ENCODE measurements at regions not wholly inside any gene's neighbourhood (a gene's known extent, or its start where the extent isn't known, plus 50 kb on each side); places are given as distances from the start of the nearest gene placed in this dataset.

DNA sequence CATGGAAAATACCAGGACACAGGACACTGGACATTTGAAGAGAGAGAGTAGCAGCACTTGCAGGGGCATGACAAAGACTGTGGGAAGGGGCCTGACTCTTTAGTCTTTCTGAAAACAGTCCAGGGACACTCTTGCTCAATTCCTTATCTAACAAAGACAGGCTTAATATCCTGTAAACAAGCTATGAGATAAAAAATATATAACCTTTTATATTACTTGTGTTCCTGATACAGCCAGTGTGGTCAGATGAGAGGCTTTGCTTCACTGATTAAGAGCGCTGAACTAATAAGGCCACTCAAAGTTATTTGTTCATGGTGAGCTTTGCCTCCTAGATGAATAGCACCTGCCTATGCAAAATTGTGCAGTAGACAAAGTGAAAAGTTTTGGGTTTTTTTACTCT lies 518.7 kb downstream of the LRRC70 start:
- TF ChIP-seq, protein P1, sequence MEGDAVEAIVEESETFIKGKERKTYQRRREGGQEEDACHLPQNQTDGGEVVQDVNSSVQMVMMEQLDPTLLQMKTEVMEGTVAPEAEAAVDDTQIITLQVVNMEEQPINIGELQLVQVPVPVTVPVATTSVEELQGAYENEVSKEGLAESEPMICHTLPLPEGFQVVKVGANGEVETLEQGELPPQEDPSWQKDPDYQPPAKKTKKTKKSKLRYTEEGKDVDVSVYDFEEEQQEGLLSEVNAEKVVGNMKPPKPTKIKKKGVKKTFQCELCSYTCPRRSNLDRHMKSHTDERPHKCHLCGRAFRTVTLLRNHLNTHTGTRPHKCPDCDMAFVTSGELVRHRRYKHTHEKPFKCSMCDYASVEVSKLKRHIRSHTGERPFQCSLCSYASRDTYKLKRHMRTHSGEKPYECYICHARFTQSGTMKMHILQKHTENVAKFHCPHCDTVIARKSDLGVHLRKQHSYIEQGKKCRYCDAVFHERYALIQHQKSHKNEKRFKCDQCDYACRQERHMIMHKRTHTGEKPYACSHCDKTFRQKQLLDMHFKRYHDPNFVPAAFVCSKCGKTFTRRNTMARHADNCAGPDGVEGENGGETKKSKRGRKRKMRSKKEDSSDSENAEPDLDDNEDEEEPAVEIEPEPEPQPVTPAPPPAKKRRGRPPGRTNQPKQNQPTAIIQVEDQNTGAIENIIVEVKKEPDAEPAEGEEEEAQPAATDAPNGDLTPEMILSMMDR (IDR thresholded peaks at IDR 0.05): no peak
- no peak for TF ChIP-seq POLR2A (IDR thresholded peaks at IDR 0.05)
- no peak for TF ChIP-seq EP300 (IDR thresholded peaks at IDR 0.05)
- TF ChIP-seq POLR2AphosphoS5 (IDR thresholded peaks at IDR 0.05): no peak

Data from suprapubic skin (tissue), 4 donors.